HEK293 (cell line): ENCODE measurements at regions not wholly inside any gene's neighbourhood (a gene's known extent, or its start where the extent isn't known, plus 50 kb on each side); places are given as distances from the start of the nearest gene placed in this dataset.

Experiments used
- BCL11A ChIP-seq: fragments of 450-650 bp; formaldehyde crosslinking; IDR thresholded peaks from 2 replicates; pipeline ENCODE4 v1.5.1; 2016; ENCODE audit warnings: low read depth, missing biosample characterization, missing genetic modification characterization
- IKZF3 ChIP-seq: fragments of 450-650 bp; IDR thresholded peaks from 2 replicates; pipeline ENCODE4 v1.5.0; 2018; ENCODE audit warnings: missing biosample characterization, mild to moderate bottlenecking, missing genetic modification characterization, moderate library complexity
- TF ChIP-seq, protein P1 (sequence below): fragments of 450-650 bp; formaldehyde crosslinking; IDR thresholded peaks from 2 replicates; pipeline ENCODE4 v1.5.1; 2016; ENCODE audit warnings: missing biosample characterization, missing genetic modification characterization

DNA sequence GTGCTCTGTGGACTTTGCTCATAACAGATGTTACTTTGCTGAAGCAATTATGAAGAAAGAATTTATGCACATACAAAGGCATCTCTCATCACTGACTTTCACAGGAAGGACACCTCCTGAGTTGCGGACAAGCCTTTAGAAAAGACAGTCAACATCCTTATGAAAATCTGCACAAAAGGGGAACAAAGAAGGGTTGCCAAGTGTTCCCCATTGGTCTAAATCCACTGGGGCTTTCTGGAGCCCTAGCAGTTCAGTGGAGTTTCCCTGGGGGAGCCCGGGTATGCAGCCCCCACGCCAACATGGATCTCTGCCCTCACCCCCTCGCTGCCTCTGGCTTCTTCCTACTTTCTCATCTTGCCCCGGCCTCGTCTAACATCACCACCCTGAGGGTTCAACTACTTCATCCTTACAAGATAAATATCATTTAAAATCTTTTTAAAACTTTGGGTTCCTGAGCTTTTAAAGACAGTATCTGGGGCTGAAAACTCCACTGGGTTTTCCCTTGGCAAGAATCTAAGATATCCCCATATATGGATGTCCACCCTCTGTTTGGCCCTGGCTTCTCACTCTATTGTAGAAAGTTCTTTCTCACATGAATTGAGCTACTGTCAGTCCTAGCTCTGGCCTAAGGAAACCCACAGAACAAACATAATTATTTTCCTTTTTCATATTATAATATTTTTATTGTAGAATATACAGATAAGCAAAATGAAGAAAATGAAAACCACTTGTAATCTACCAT, 207.9 kb upstream of the RGMA start:
- TF ChIP-seq BCL11A (tag by site-specific recombination) (no peak), IKZF3 (tag by site-specific recombination) (no peak)
- TF ChIP-seq, protein P1, sequence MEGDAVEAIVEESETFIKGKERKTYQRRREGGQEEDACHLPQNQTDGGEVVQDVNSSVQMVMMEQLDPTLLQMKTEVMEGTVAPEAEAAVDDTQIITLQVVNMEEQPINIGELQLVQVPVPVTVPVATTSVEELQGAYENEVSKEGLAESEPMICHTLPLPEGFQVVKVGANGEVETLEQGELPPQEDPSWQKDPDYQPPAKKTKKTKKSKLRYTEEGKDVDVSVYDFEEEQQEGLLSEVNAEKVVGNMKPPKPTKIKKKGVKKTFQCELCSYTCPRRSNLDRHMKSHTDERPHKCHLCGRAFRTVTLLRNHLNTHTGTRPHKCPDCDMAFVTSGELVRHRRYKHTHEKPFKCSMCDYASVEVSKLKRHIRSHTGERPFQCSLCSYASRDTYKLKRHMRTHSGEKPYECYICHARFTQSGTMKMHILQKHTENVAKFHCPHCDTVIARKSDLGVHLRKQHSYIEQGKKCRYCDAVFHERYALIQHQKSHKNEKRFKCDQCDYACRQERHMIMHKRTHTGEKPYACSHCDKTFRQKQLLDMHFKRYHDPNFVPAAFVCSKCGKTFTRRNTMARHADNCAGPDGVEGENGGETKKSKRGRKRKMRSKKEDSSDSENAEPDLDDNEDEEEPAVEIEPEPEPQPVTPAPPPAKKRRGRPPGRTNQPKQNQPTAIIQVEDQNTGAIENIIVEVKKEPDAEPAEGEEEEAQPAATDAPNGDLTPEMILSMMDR (tag by site-specific recombination): no peak
